ENCODE measurements at regions not wholly inside any gene's neighbourhood (a gene's known extent, or its start where the extent isn't known, plus 50 kb on each side); places are given as distances from the start of the nearest gene placed in this dataset.

DNA sequence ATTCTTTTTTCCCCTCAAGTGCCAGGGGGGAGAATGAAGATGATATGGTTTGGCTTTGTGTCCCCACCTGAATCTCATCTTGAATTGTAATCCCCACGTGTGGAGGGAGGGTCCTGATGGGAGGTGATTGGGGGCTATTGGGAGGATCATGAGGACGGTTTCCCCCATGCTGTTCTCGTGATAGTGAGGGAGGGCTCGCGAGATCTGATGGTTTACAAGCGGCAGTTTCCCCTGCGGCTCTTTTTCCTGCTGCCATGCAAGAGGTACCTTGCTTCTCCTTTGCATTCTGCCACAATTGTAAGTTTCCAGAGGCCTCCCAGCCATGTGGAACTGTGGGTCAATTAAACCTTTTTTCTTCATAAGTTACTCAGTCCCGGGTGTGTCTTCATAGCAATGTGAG is 173.7 kb downstream of the CAND1 start:
- H3K4me1 ChIP-seq (ENCODE audit: control insufficient read depth in 4 of 4, insufficient read depth in 4 of 4, low read length in 3 of 4): peaks cover 3 to 10% (median 6%) of the 10 kb centered on the region in 4 donors
- H3K4me3 ChIP-seq (ENCODE audit: low read depth in 1 of 3, low read length in 3 of 3): no peak overlapping the region
- DNase-seq (ENCODE audit: low spot score): no peak
- no peak overlapping the region for H3K9ac ChIP-seq (ENCODE audit: low read depth in 1 of 2, low read length in 2 of 2)
- H3K27me3 ChIP-seq (ENCODE audit: control insufficient read depth in 4 of 4, insufficient read depth in 4 of 4, low read length in 3 of 4): no peaks in the 10 kb centered on the region
- H3K9me3 ChIP-seq (ENCODE audit: control insufficient read depth in 4 of 4, low read length in 3 of 4): no peaks in the 10 kb centered on the region
- WGBS: 83% methylated on average over 8 of the region's 8 CpGs
- no peaks in the 10 kb centered on the region for H3K36me3 ChIP-seq (ENCODE audit: control insufficient read depth in 4 of 4, insufficient read depth in 3 of 4, low read depth in 1 of 4, low read length in 3 of 4)
- TF ChIP-seq SP1 (IDR thresholded peaks at IDR 0.05) (no peak), HNF4A (conservative IDR thresholded peaks at IDR 0.05) (no peak), JUND (IDR thresholded peaks at IDR 0.05) (no peak), NR2F2 (IDR thresholded peaks at IDR 0.05) (no peak), RXRA (IDR thresholded peaks at IDR 0.05) (no peak)
- TF ChIP-seq, protein P1, sequence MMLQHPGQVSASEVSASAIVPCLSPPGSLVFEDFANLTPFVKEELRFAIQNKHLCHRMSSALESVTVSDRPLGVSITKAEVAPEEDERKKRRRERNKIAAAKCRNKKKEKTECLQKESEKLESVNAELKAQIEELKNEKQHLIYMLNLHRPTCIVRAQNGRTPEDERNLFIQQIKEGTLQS (IDR thresholded peaks at IDR 0.05): no peak
- TF ChIP-seq, protein P2, sequence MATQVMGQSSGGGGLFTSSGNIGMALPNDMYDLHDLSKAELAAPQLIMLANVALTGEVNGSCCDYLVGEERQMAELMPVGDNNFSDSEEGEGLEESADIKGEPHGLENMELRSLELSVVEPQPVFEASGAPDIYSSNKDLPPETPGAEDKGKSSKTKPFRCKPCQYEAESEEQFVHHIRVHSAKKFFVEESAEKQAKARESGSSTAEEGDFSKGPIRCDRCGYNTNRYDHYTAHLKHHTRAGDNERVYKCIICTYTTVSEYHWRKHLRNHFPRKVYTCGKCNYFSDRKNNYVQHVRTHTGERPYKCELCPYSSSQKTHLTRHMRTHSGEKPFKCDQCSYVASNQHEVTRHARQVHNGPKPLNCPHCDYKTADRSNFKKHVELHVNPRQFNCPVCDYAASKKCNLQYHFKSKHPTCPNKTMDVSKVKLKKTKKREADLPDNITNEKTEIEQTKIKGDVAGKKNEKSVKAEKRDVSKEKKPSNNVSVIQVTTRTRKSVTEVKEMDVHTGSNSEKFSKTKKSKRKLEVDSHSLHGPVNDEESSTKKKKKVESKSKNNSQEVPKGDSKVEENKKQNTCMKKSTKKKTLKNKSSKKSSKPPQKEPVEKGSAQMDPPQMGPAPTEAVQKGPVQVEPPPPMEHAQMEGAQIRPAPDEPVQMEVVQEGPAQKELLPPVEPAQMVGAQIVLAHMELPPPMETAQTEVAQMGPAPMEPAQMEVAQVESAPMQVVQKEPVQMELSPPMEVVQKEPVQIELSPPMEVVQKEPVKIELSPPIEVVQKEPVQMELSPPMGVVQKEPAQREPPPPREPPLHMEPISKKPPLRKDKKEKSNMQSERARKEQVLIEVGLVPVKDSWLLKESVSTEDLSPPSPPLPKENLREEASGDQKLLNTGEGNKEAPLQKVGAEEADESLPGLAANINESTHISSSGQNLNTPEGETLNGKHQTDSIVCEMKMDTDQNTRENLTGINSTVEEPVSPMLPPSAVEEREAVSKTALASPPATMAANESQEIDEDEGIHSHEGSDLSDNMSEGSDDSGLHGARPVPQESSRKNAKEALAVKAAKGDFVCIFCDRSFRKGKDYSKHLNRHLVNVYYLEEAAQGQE (IDR thresholded peaks at IDR 0.05): no peak
- TF ChIP-seq, protein P3, sequence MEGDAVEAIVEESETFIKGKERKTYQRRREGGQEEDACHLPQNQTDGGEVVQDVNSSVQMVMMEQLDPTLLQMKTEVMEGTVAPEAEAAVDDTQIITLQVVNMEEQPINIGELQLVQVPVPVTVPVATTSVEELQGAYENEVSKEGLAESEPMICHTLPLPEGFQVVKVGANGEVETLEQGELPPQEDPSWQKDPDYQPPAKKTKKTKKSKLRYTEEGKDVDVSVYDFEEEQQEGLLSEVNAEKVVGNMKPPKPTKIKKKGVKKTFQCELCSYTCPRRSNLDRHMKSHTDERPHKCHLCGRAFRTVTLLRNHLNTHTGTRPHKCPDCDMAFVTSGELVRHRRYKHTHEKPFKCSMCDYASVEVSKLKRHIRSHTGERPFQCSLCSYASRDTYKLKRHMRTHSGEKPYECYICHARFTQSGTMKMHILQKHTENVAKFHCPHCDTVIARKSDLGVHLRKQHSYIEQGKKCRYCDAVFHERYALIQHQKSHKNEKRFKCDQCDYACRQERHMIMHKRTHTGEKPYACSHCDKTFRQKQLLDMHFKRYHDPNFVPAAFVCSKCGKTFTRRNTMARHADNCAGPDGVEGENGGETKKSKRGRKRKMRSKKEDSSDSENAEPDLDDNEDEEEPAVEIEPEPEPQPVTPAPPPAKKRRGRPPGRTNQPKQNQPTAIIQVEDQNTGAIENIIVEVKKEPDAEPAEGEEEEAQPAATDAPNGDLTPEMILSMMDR (IDR thresholded peaks at IDR 0.05; ENCODE audit: low read depth, low read length, missing input control): no peak
- H3K27ac ChIP-seq (ENCODE audit: low read depth in 1 of 2, low read length in 2 of 2): no peak overlapping the region

DNA sequence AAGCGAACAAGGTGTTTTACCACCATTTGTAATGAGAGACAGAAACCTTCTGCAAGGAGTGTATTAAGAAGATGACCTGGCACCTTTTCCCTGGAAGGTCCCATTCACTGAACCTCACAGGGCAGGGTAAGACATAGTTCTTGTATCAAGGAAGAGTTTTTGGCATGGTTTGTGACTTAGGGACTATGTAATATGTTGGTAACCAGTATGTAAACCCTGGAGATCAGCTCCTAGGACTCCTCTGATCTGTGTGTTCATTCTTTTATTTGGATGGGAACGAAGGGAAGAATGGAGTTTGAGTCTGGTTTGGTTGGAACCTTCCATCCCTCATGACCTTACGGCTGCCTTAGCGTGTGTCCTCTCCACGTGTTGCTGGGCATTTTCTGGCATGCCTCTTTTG is 175.4 kb downstream of the CAND1 start:
- no peak overlapping the region for H3K27ac ChIP-seq (ENCODE audit: low read depth in 1 of 2, low read length in 2 of 2)
- DNase-seq (ENCODE audit: low spot score): no peak

More for the DNA sequence above, 175.4 kb downstream of the CAND1 start:
- Histone ChIP-seq H3K9ac (ENCODE audit: low read depth in 1 of 2, low read length in 2 of 2) (no peak overlapping the region), H3K9me3 (ENCODE audit: control insufficient read depth in 4 of 4, low read length in 3 of 4) (no peaks in the 10 kb centered on the region), H3K36me3 (ENCODE audit: control insufficient read depth in 4 of 4, insufficient read depth in 3 of 4, low read depth in 1 of 4, low read length in 3 of 4) (no peaks in the 10 kb centered on the region), H3K4me1 (ENCODE audit: control insufficient read depth in 4 of 4, insufficient read depth in 4 of 4, low read length in 3 of 4) (peaks cover 3 to 10% (median 6%) of the 10 kb centered on the region in 4 donors), H3K4me3 (ENCODE audit: low read depth in 1 of 3, low read length in 3 of 3) (no peak overlapping the region), H3K27me3 (ENCODE audit: control insufficient read depth in 4 of 4, insufficient read depth in 4 of 4, low read length in 3 of 4) (no peaks in the 10 kb centered on the region)
- TF ChIP-seq, protein P2 (IDR thresholded peaks at IDR 0.05): no peak
- no peak for TF ChIP-seq GABPA (IDR thresholded peaks at IDR 0.05 in 1 of 2, conservative IDR thresholded peaks at IDR 0.05 in 1 of 2)
- WGBS: 89% methylated on average over 5 of the region's 5 CpGs
